ENCODE measurements at regions not wholly inside any gene's neighbourhood (a gene's known extent, or its start where the extent isn't known, plus 50 kb on each side); places are given as distances from the start of the nearest gene placed in this dataset.

- TF ChIP-seq EZH2 (IDR thresholded peaks at IDR 0.05; ENCODE audit: low read length) (no peak), CTCF (optimal IDR thresholded peaks at IDR 0.05 in 1 of 3, IDR thresholded peaks at IDR 0.05 in 1 of 3, conservative IDR thresholded peaks at IDR 0.05 in 1 of 3; ENCODE audit: extremely low read depth in 1 of 3, insufficient read depth in 2 of 3, low read length in 3 of 3) (no peak)
Measured at GRCh38 chr3:109213321-109213720, 76.8 kb downstream of the C3orf85 start.

All from keratinocyte (primary cell).